ENCODE measurements at regions not wholly inside any gene's neighbourhood (a gene's known extent, or its start where the extent isn't known, plus 50 kb on each side); places are given as distances from the start of the nearest gene placed in this dataset.

DNA sequence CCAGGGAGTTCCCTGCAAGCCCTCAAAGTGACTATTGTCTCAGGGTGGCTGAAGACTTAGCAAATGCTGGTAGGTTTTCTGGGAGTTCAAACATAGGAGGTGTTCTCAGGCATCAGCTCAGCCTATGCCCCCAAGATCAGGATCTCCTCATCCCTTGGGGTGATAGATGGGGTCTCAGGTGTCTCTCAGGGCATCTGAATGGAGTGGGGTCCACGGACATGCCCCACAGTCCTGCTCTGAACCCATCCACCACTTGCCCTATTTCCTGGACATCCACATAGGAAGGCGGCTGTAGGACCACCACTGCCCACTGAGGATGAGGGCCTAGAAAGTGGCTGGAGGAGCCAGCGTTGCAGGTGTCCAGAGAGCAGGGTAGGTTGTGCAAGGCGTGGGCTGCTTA lies 287.0 kb upstream of the CXCR4 start:
- no peak for DNase-seq (ENCODE audit: low read depth)

DNA sequence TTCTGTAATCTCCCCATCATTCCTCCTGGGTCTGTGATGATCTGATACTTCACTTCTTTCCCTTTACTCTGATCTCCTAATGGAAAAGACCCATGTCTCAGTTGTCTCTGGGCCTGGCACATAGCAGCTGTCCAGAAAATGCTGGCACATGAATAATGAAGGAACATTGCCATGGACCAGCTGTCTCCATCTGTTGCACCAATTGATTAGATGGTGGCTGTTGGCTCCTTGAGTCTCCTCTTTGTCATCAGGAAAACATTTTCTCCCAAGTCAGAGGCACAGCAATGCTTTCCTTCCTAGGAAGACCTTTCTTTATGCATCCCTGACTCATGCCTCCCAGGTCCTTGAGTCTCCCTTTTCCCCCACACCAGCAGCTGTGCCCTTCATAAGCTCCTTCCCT lies 286.2 kb upstream of the CXCR4 start:
- DNase-seq (ENCODE audit: low read depth), result no peak

DNA sequence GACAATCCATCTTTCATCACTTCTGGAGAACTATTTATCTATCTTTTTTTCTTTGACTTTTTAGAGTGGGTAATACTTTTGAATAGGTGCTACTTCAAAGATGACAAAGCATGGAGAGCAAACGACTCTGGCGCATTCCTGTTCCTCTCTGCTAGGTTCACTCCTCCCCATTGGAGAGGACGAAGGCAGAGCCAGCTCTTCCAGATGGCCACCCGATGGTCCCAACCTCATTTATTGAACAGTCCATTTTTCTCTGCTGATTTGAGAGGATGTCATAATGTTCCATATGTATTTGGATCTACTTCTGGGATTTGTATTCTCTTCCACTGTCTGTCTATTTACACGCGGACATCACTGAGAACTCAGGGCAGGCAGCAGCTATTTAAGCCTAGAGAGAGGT lies 284.3 kb upstream of the CXCR4 start:
- no peak for DNase-seq (ENCODE audit: low read depth)

DNA sequence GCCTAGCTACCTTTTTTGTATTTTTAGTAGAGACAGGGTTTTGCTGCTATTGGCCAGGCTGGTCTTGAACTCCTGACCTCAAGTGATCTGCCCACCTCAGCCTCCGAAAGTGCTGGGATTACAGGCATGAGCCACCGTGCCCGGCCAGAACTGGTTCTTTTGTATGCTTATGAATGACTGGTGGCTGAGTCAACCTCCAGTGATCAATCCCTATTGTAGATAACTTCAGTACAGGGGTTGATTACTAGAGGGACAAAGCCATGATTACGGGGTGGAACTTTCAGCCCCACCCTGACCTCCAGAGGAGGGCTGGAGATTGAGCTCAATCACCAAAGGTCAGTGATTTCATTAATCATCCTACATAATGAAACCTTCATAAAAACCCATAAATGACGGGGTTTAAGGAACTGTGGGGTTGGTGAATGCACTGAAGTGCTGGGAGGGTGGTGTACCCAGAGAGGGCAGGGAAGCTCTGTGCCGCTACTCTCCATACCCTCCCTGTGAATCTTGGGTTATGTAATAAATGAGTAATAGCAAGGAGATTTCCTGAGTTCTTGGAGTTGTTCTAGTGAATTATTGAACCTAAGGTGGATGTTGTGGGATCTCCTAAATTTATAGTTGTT lies 281.8 kb upstream of the CXCR4 start:
- no peak for DNase-seq (ENCODE audit: low read depth)

DNA sequence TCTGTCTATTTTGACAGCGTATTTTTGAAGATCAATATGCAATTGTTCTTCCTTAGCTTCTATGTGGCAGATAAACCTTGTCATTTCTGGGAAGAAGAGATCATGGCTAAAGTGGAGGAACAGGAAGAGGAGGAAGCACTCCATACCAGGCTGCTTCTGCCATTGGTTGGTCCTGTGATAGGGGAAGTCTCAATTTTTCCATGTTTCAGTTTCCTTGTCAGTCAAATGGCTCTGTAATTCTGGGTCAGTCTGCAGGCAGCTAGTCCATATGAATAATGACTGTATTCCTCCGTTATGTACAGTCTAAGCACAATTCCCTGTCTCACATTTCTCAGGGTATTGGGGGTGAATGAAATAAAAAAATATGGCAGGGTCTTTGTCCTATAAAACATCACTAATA lies 277.6 kb upstream of the CXCR4 start:
- DNase-seq (ENCODE audit: low read depth), result no peak

DNA sequence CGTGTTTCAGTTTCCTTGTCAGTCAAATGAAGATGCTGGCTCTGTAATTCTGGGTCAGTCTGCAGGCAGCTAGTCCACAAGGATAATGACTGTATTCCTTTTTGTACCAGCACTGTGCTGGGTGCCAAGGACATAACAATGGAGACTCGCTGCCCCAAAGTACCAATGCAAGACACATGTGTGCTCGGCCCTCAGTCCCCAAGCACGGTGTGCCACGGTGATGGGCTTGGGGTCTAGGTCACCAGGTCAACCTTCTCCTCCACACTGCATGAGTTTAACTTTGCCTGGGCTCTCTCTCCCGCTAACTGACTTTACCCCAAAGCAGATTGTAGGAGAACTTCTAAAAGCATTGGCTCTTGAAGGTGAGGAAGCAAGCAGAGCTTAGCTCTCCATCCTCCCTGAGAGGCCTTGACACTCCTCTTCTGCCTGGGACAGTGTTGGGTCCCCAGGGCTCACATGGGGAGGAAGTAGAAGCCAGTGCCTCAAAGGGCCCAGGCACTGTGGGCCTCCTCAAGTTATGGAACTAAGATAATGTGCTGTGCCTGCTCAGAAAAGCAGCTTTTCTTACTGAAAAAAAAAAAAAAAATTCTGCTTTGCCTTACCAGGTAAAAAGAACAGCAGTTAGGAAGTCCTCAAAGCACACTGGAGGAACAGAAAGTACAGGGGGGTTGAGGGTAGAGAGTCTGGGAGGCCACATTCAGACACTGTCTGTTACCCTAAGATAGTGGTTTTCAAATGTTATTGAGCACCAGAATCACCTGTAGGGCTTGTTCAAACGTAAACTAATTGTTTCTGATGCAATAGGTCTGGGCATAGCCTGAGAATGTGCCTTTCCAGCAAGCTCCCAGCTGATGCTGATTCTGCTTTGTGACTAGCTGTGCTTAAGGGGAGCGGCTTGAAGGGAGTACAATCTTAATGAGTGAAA lies 276.4 kb upstream of the CXCR4 start:
- DNase-seq (ENCODE audit: low read depth), result no peak

DNA sequence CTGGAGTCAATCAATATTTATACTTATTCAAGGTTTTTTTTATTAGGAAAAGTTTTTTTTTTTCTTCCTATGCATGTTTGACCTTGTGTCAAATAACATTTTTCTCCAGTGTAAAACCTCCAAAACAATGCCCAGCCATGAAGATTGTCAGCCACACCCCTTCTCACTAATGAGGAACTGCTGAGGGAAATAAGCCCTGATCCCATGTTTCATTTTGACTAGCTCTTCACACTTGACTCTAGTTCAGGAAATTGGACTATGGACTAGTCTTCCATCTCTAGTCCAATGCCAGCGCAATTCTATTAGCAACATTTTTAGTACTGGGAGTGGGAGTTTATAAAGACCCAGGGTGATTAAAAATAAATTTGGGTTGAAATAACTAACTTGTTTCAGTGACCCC lies 275.6 kb upstream of the CXCR4 start:
- DNase-seq (ENCODE audit: low read depth), result no peak

GRCh38 chr2:136392897-136393505 lies 275.1 kb upstream of the CXCR4 start:
- DNase-seq (ENCODE audit: low read depth), result no peak

DNA sequence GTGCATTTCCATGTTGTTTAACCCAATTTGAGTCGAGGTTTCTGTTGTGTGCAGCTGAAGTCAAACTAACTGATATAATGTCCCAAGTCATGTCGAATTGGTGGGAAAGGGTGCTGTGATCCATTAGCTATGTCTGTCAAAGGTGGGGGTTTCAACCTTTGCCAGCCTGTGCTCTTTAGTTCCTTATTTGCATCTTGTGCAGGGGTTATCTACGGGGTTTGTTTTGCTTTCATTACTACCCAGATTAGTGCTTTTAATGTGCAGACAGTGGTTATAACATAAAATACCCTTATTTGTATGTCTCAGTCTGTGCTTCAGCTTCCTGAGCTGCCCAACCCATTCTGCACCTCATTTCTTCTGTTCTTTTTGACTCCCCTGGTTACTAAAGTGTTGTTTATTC lies 271.9 kb upstream of the CXCR4 start:
- DNase-seq (ENCODE audit: low read depth), result no peak

DNA sequence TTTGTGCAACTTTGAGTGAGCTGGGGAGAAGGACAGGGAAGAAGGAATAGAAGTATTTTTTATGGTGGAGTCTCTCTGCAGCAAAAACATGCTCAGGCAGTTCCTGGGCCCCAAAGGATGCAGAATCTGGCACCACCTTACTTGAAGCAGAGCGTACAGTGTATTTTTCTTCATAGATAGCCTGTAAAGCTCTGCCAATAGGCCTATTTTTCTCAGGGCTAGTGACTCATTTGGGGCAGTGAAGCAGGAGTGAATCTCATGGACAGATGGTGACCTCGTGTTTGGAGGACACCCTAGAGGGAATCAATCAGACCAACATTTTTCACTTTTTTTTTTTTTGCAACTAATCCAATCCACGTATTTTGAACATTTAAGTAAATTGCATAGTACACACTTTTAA lies 268.1 kb upstream of the CXCR4 start:
- DNase-seq (ENCODE audit: low read depth), result peak; percentile 56

GRCh38 chr2:136384531-136385303 lies 266.8 kb upstream of the CXCR4 start:
- DNase-seq (ENCODE audit: low read depth), result peak; percentile 30

DNA sequence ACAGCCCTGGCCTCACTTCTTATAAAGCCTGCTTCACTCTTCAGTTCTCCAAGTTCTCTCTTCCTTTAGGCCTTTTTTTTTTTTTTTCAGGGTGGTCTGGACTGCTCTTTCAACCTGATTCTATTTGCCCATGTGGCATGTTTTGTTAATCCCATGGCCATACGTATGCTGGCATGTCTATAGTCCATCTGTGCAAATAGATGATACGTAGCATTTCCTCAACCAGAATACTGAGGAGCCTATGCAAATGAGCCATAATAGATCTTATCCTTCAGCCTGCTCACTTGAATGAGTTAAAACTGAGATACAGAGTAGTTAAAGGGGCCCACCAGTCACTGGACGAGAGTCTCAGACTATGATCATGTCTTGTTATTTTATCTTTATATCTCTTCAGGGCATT lies 265.2 kb upstream of the CXCR4 start:
- DNase-seq (ENCODE audit: low read depth), result no peak

DNA sequence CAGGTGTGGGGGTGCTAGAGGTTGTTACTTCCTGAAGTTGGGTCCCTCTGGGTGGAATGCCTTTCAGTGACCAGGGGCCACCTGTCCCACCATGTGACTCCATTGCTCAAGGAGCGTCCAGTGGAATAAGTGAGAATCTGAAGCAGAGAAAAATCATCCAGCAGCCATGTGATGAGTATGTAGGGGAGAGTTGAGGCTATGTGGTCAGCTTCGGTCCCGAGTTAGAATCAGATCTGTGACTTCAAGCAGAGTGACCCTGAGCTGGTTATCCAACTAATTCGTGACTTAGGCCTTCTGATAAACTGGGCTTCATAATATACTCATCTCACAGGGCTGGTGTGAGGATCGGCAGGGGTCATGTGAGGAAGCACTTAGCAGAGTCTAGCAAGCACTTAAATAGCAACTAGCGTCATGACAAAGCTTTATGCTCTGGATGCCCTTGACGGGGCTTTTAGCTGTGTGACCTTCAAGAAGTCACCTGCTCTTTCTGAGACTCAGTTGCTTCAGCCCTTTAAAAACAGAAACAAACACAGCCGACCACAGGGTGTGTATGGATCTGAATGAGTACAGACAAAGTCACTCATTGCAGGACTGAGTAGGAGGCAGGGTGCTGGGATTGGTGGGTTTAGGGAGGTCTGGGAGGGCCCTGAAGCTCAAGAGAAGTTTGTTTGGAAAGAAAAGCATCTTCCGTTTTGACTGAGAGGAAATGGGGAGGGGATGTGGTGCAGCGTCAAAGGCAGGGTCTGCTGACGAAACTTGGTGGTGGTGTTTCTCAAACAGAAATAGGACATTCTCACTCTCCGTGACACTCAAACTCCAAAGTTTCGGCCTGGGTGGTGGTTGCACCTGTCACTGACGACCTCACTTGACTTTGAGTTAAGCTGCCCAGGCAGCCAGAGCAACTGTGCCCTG lies 264.0 kb upstream of the CXCR4 start:
- DNase-seq (ENCODE audit: low read depth), result no peak

GRCh38 chr2:136381245-136381644 lies 263.3 kb upstream of the CXCR4 start:
- no peak for DNase-seq (ENCODE audit: low read depth)

DNA sequence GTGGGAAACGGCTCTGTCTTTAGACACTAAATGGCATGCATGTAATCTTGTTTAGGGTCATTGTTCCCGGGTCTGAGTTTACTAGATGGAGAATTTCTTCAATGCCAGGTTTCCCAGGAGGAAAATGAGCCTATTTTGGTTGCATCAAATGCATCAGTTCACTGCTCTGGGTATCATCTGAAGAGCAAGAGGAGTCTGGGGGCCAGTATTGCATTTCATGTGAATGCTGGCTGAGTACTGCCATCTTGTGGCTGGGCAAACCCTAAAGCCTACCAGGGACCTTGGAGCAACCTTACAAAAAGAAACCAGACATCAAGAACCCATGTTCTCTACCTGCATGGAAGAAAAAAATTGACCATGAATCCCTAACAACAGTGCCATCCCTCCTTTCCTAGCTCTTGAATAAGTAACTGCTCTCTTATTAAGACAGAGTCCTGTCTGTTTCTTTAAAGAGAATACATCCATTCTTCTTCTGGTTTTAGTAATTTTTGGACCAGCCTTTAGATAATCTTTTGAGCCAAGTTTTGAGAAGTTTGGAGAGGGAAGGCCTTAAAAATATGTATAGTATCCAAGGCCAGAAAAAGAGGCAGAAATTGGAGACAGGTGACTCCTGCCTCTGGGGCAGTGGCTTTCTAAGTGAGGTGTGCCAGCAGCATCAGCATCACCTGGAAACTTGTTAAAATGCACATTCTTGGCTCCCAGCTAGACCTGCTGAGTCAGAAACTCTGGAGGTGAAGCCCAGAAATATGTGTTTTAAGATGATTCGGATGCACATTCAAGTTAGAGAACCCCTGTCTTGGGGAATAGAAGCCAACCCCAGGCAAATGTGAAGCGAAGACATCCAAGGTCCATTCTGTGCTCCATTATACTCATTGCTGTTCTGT lies 261.0 kb upstream of the CXCR4 start:
- DNase-seq (ENCODE audit: low read depth), result peak; percentile 20

DNA sequence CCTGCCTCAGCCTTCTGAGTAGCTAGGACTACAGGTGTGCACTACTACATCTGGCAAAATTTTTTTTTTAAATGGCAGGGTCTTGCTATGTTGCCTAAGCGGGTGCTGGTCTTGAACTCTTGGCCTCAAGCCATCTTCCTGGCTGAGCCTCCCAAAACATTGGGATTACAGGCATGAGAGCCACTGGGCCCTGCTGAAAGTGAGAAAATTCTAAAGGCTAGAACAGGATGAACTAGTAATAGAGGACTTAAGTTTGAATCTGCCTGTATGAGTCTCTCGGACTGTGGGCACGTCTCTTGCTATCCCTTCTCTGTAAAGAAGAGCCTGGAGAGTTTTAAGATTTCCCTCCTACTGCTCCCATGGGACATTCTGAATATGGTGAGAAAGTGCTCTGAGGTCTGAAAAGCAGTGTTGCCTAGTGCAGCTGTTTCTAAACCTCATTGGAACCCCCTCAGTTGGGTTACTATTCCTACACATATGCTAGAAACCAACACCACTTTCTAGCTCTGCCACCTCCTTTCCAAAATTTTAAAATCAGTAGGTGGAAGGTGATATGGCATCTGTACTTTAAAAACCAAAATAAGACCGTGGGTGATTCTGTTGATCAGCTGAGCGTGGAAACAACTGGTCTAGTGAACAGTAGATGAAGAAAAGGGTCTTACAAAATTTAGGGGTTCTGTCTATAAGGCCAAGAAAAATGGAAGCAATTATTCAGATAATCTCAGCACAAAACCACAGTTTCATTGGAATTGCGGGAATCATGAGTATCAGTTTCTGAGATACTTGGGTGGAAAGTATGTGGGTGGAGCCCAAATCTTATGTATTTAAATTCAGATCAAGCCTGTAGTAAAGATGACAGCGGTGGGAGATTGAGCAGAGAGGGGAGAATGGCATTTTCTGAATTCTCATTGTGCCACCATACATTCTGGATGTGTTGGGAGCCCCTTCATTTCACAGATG lies 259.8 kb upstream of the CXCR4 start:
- no peak for DNase-seq (ENCODE audit: low read depth)

- DNase-seq (ENCODE audit: low read depth), result peak; percentile 28
Measured at GRCh38 chr2:136376798-136377211, 258.9 kb upstream of the CXCR4 start.

- DNase-seq (ENCODE audit: low read depth), result no peak
Measured at GRCh38 chr2:136376211-136376610, 258.3 kb upstream of the CXCR4 start.

Data from RPMI7951 (cell line).